DOHH2 (cell line): ENCODE measurements at regions not wholly inside any gene's neighbourhood (a gene's known extent, or its start where the extent isn't known, plus 50 kb on each side); places are given as distances from the start of the nearest gene placed in this dataset.

Experiments used
- EZH2phosphoT487 ChIP-seq: fragments of 200-600 bp; sonication (generic); IDR thresholded peaks from 2 replicates; pipeline ENCODE4 v1.6.1; 2017; ENCODE audit warnings: borderline replicate concordance, mild to moderate bottlenecking, antibody characterized with exemption, low read length, moderate library complexity, mixed read lengths
- TF ChIP-seq, protein P1 (sequence below): fragments of 200-600 bp; sonication (generic); IDR thresholded peaks from one replicate; pipeline ENCODE4 v1.5.1; 2014; ENCODE audit warnings: antibody characterized with exemption, mild to moderate bottlenecking, low read depth, low read length; ENCODE audit not compliant: poor library complexity, severe bottlenecking

DNA sequence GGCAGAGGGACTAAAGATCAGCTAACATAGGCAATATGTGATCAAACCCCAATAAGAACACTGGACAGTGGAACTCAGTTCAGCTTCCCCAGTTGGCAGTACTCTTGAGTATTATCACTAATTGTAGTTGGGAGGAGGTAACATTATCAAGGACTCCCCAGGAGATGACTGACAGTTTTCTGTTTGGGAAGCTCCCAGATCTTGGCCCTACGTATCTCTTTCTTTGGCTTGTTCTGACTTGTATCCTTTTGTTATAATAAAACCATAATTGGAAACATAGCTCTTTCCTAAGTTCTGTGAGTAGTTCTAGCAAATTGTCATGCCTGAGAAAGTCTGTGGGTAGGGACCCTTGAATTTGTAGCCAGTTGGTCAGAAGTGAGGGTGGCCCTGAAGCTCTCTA is 316.4 kb downstream of the ZNF621 start:
- TF ChIP-seq, protein P1, sequence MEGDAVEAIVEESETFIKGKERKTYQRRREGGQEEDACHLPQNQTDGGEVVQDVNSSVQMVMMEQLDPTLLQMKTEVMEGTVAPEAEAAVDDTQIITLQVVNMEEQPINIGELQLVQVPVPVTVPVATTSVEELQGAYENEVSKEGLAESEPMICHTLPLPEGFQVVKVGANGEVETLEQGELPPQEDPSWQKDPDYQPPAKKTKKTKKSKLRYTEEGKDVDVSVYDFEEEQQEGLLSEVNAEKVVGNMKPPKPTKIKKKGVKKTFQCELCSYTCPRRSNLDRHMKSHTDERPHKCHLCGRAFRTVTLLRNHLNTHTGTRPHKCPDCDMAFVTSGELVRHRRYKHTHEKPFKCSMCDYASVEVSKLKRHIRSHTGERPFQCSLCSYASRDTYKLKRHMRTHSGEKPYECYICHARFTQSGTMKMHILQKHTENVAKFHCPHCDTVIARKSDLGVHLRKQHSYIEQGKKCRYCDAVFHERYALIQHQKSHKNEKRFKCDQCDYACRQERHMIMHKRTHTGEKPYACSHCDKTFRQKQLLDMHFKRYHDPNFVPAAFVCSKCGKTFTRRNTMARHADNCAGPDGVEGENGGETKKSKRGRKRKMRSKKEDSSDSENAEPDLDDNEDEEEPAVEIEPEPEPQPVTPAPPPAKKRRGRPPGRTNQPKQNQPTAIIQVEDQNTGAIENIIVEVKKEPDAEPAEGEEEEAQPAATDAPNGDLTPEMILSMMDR = no peak
- TF ChIP-seq EZH2phosphoT487 = no peak
